ENCODE measurements at regions not wholly inside any gene's neighbourhood (a gene's known extent, or its start where the extent isn't known, plus 50 kb on each side); places are given as distances from the start of the nearest gene placed in this dataset.

GRCh38 chr17:72244494-72244893 lies 123.7 kb downstream of the SOX9 start:
- Mint-ChIP-seq H3K9me3 (peaks cover 8 to 42% (median 18%) of the 10 kb centered on the region in 7 donors), H3K27ac (no peak overlapping the region), H3K36me3 (no peaks in the 10 kb centered on the region), H3K4me3 (no peak overlapping the region), H3K27me3 (ENCODE audit: low read depth in 3 of 3) (peaks cover 0 to 3% (median 1%) of the 10 kb centered on the region in 3 donors), H3K4me1 (no peaks in the 10 kb centered on the region)
- H3K4me3 ChIP-seq (replicated peaks in 1 of 3; ENCODE audit: low read depth in 2 of 3, low read length in 3 of 3), result no peak overlapping the region
- no peaks in the 10 kb centered on the region for H3K27me3 ChIP-seq (ENCODE audit: control insufficient read depth in 2 of 2, insufficient read depth in 2 of 2, low read length in 2 of 2)
- DNase-seq, result no peak
- H3K9ac ChIP-seq (ENCODE audit: insufficient read depth, low read length, poor library complexity, severe bottlenecking), result no peak overlapping the region
- no peaks in the 10 kb centered on the region for H3K4me1 ChIP-seq (ENCODE audit: control insufficient read depth in 1 of 2, insufficient read depth in 2 of 2, low read length in 2 of 2)
- no peak overlapping the region for H3K27ac ChIP-seq (ENCODE audit: low read depth in 1 of 2, low read length in 2 of 2)
- intact Hi-C loops (cut with micrococcal nuclease), result no loop called here
- no peaks in the 10 kb centered on the region for H4K20me1 ChIP-seq (ENCODE audit: insufficient read depth, low read length)
- peaks cover 19 to 20% of the 10 kb centered on the region in 2 donors for H3K9me3 ChIP-seq (replicated peaks in 1 of 2; ENCODE audit: control insufficient read depth in 1 of 2, insufficient read depth in 1 of 2, low read length in 2 of 2)
- H3K4me2 ChIP-seq (replicated peaks; ENCODE audit: extremely low read depth, low read length, poor library complexity, severe bottlenecking), result no peak overlapping the region
- TF ChIP-seq, protein P1, sequence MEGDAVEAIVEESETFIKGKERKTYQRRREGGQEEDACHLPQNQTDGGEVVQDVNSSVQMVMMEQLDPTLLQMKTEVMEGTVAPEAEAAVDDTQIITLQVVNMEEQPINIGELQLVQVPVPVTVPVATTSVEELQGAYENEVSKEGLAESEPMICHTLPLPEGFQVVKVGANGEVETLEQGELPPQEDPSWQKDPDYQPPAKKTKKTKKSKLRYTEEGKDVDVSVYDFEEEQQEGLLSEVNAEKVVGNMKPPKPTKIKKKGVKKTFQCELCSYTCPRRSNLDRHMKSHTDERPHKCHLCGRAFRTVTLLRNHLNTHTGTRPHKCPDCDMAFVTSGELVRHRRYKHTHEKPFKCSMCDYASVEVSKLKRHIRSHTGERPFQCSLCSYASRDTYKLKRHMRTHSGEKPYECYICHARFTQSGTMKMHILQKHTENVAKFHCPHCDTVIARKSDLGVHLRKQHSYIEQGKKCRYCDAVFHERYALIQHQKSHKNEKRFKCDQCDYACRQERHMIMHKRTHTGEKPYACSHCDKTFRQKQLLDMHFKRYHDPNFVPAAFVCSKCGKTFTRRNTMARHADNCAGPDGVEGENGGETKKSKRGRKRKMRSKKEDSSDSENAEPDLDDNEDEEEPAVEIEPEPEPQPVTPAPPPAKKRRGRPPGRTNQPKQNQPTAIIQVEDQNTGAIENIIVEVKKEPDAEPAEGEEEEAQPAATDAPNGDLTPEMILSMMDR (IDR thresholded peaks at IDR 0.05), result no peak
- H3K79me2 ChIP-seq (ENCODE audit: insufficient read depth, low read length), result no peaks in the 10 kb centered on the region
- no peak overlapping the region for H2AFZ ChIP-seq (ENCODE audit: insufficient read depth, low read depth, low read length, poor library complexity, severe bottlenecking)
- H3K36me3 ChIP-seq (replicated peaks in 1 of 2; ENCODE audit: control insufficient read depth in 1 of 2, insufficient read depth in 2 of 2, low read length in 2 of 2), result no peaks in the 10 kb centered on the region
- WGBS (ENCODE audit: insufficient coverage), result 100% methylated on average over 2 of the region's 4 CpGs

DNA sequence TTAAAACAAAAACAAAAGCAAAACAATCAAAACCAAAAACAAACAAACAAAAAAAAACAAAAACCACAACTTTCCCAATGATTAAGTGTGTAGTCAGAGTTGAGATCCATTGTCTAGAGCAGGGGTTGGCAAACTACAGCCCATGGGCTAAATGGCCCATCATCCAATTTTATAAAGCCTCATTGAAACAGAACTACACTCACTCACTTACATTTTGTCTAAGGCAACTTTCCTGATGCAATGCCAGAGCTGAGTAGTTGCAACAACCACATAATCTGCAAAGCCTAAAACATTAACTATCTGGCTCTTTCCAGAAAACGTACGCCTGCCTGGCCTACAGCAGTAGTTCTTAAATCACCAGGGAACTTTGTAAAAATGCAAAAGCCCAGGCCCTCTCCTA lies 124.1 kb downstream of the SOX9 start:
- H3K27ac Mint-ChIP-seq, result no peak overlapping the region
- no peak overlapping the region for H3K9ac ChIP-seq (ENCODE audit: insufficient read depth, low read length, poor library complexity, severe bottlenecking)
- no peak overlapping the region for H3K4me3 ChIP-seq (replicated peaks in 1 of 3; ENCODE audit: low read depth in 2 of 3, low read length in 3 of 3)
- no peak overlapping the region for H3K4me2 ChIP-seq (replicated peaks; ENCODE audit: extremely low read depth, low read length, poor library complexity, severe bottlenecking)
- no peaks in the 10 kb centered on the region for H3K4me1 ChIP-seq (ENCODE audit: control insufficient read depth in 1 of 2, insufficient read depth in 2 of 2, low read length in 2 of 2)
- WGBS (ENCODE audit: insufficient coverage), result 100% methylated on average over 1 of the region's 2 CpGs
- peaks cover 19 to 20% of the 10 kb centered on the region in 2 donors for H3K9me3 ChIP-seq (replicated peaks in 1 of 2; ENCODE audit: control insufficient read depth in 1 of 2, insufficient read depth in 1 of 2, low read length in 2 of 2)
- H3K27me3 ChIP-seq (ENCODE audit: control insufficient read depth in 2 of 2, insufficient read depth in 2 of 2, low read length in 2 of 2), result no peaks in the 10 kb centered on the region
- H3K36me3 Mint-ChIP-seq, result no peaks in the 10 kb centered on the region
- H4K20me1 ChIP-seq (ENCODE audit: insufficient read depth, low read length), result no peaks in the 10 kb centered on the region
- peaks cover 7 to 38% (median 17%) of the 10 kb centered on the region in 7 donors for H3K9me3 Mint-ChIP-seq
- no peaks in the 10 kb centered on the region for H3K79me2 ChIP-seq (ENCODE audit: insufficient read depth, low read length)
- H3K36me3 ChIP-seq (replicated peaks in 1 of 2; ENCODE audit: control insufficient read depth in 1 of 2, insufficient read depth in 2 of 2, low read length in 2 of 2), result no peaks in the 10 kb centered on the region
- intact Hi-C loops (cut with micrococcal nuclease), result no loop called here
- H3K27ac ChIP-seq (ENCODE audit: low read depth in 1 of 2, low read length in 2 of 2), result no peak overlapping the region
- TF ChIP-seq, protein P1 (IDR thresholded peaks at IDR 0.05), result no peak
- peaks cover 0 to 1% (median 1%) of the 10 kb centered on the region in 3 donors for H3K27me3 Mint-ChIP-seq (ENCODE audit: low read depth in 3 of 3)
- H3K4me3 Mint-ChIP-seq, result no peak overlapping the region
- no peak for DNase-seq
- H3K4me1 Mint-ChIP-seq, result no peaks in the 10 kb centered on the region
- H2AFZ ChIP-seq (ENCODE audit: insufficient read depth, low read depth, low read length, poor library complexity, severe bottlenecking), result no peak overlapping the region
